ENCODE measurements at regions not wholly inside any gene's neighbourhood (a gene's known extent, or its start where the extent isn't known, plus 50 kb on each side); places are given as distances from the start of the nearest gene placed in this dataset.
"Not testable (repeated sequence)": the region's sequence is repeated elsewhere in the genome, so short reads cannot be mapped to it uniquely, and the experiment has no call there.

GRCh38 chr5:20707634-20708033 lies 719.6 kb upstream of the CDH18 start:
- not testable (repeated sequence) for TF ChIP-seq ETS1 (CRISPR knock-in tag; IDR thresholded peaks at IDR 0.05); JUNB (CRISPR knock-in tag; IDR thresholded peaks at IDR 0.05; ENCODE audit: borderline replicate concordance); ZNF317 (CRISPR knock-in tag; IDR thresholded peaks at IDR 0.05); FOXP4 (CRISPR knock-in tag; IDR thresholded peaks at IDR 0.05); CTCF (CRISPR knock-in tag; IDR thresholded peaks at IDR 0.05); CHCHD3 (CRISPR knock-in tag; IDR thresholded peaks at IDR 0.05)
